HG03354 (cell line): ENCODE measurements at regions not wholly inside any gene's neighbourhood (a gene's known extent, or its start where the extent isn't known, plus 50 kb on each side); places are given as distances from the start of the nearest gene placed in this dataset.

ENCODE experiments used
- ATAC-seq: cut with Tn5 transposase; IDR thresholded peaks from one replicate; pipeline ENCODE4 v1.9.1; 2021; ENCODE audit warnings: mild to moderate bottlenecking; ENCODE audit not compliant: unreplicated experiment, poor library complexity, severe bottlenecking

GRCh38 chrX:23202326-23202725, 132.3 kb upstream of the PTCHD1 start:
- ATAC-seq: no peak

- ATAC-seq: no peak
Measured at GRCh38 chrX:23223169-23223568, 111.5 kb upstream of the PTCHD1 start.

GRCh38 chrX:23228454-23228853, 106.2 kb upstream of the PTCHD1 start:
- ATAC-seq: no peak

- no peak for ATAC-seq
Measured at GRCh38 chrX:23228950-23229448, 105.7 kb upstream of the PTCHD1 start.

GRCh38 chrX:23235051-23235450, 99.6 kb upstream of the PTCHD1 start:
- ATAC-seq: no peak

GRCh38 chrX:23246001-23246400, 88.6 kb upstream of the PTCHD1 start:
- ATAC-seq: no peak

- ATAC-seq: no peak
Measured at GRCh38 chrX:23248187-23248586, 86.5 kb upstream of the PTCHD1 start.

GRCh38 chrX:23251043-23251442, 83.6 kb upstream of the PTCHD1 start:
- no peak for ATAC-seq

- no peak for ATAC-seq
Measured at GRCh38 chrX:23263892-23264291, 70.8 kb upstream of the PTCHD1 start.

GRCh38 chrX:23269923-23270322, 64.7 kb upstream of the PTCHD1 start:
- ATAC-seq: no peak

- ATAC-seq: no peak
Measured at GRCh38 chrX:23271026-23271425, 63.6 kb upstream of the PTCHD1 start.

- ATAC-seq: no peak
Measured at GRCh38 chrX:23276475-23276874, 58.2 kb upstream of the PTCHD1 start.
